ENCODE measurements at regions not wholly inside any gene's neighbourhood (a gene's known extent, or its start where the extent isn't known, plus 50 kb on each side); places are given as distances from the start of the nearest gene placed in this dataset.

DNA sequence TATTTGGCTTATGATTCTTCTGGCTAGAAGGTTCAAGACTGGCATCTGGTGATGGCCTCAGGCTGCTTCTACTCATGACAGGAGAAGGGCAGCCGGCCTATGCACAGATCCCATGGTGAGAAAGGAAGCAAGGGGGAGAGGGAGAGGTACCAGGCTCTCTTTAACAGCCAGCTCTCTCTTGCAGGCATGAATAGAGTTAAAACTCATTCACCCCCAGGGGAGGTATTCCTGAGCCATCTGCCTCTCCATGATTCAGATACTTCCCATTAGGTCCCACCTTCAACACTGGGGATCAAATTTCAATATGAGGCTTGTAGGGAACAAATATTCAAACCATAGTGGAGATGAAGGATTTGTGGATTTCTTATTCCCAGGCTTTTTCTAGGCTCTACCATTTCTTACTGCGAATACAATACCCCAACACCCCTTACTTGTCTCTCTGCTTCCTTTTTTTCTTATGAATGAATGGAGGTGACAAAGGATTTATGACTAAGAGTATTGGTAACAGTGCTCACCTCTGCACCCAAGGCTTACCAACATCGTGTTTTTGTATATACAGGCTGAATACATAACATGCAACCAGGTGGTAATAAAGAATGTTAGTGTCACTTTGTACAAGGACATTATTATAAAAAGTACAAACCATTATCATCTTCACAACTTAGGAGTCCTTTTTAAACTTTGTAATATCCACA lies 454.6 kb upstream of the TRIB2 start:
- TF ChIP-seq, protein P1, sequence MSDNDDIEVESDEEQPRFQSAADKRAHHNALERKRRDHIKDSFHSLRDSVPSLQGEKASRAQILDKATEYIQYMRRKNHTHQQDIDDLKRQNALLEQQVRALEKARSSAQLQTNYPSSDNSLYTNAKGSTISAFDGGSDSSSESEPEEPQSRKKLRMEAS (IDR thresholded peaks at IDR 0.05; ENCODE audit: low read depth, low read length) = no peak
- TF ChIP-seq, protein P2, sequence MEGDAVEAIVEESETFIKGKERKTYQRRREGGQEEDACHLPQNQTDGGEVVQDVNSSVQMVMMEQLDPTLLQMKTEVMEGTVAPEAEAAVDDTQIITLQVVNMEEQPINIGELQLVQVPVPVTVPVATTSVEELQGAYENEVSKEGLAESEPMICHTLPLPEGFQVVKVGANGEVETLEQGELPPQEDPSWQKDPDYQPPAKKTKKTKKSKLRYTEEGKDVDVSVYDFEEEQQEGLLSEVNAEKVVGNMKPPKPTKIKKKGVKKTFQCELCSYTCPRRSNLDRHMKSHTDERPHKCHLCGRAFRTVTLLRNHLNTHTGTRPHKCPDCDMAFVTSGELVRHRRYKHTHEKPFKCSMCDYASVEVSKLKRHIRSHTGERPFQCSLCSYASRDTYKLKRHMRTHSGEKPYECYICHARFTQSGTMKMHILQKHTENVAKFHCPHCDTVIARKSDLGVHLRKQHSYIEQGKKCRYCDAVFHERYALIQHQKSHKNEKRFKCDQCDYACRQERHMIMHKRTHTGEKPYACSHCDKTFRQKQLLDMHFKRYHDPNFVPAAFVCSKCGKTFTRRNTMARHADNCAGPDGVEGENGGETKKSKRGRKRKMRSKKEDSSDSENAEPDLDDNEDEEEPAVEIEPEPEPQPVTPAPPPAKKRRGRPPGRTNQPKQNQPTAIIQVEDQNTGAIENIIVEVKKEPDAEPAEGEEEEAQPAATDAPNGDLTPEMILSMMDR (IDR thresholded peaks at IDR 0.05; ENCODE audit: low read depth, low read length) = no peak
- no peak for TF ChIP-seq MYC (IDR thresholded peaks at IDR 0.05; ENCODE audit: low read depth, low read length)
- no peak for TF ChIP-seq POLR2A (IDR thresholded peaks at IDR 0.05; ENCODE audit: extremely low read depth, insufficient read length)
- no peak overlapping the region for H3K4me3 ChIP-seq (ENCODE audit: low read depth, low read length)
- DNase-seq (ENCODE audit: low read depth) = no peak

DNA sequence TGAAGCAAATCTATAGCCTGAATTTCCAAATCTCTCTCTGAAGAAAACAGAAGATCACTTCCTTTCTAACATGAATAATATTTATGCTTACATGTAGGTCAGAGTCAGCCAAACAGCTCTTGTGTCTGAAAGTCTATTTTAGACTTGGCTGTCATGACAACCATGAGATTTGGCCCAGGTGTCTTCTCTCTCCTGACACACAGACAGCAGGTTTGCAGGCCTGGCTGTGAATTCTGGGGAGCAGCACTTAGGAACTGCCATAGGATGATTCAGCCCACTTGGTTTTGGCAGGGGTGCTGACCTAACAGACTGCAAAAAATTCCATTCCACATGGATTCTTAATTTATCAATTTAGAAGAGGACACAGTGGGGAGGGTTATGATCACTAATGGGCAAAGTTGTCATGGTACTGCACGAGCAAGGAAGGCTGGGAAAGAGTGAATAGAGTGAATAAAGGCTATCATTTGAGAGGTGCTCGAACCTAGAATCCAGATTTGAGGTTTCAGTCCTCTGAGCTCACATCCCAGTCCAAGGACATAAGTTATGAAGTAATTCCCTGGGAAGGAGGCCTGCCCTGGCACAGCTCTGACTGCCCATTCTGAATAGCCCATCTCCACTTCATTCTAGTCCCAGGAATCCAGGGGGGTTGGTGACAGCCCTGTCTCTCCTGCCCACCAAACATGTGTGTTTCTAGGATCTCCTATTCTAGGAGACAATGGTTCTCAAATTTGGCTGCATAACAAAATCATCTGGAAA lies 453.9 kb upstream of the TRIB2 start:
- DNase-seq (ENCODE audit: low read depth) = no peak
- TF ChIP-seq POLR2A (IDR thresholded peaks at IDR 0.05; ENCODE audit: extremely low read depth, insufficient read length) (no peak), MYC (IDR thresholded peaks at IDR 0.05; ENCODE audit: low read depth, low read length) (no peak)
- TF ChIP-seq, protein P1 (IDR thresholded peaks at IDR 0.05; ENCODE audit: low read depth, low read length) = no peak
- TF ChIP-seq, protein P2 (IDR thresholded peaks at IDR 0.05; ENCODE audit: low read depth, low read length) = no peak
- no peak overlapping the region for H3K4me3 ChIP-seq (ENCODE audit: low read depth, low read length)

DNA sequence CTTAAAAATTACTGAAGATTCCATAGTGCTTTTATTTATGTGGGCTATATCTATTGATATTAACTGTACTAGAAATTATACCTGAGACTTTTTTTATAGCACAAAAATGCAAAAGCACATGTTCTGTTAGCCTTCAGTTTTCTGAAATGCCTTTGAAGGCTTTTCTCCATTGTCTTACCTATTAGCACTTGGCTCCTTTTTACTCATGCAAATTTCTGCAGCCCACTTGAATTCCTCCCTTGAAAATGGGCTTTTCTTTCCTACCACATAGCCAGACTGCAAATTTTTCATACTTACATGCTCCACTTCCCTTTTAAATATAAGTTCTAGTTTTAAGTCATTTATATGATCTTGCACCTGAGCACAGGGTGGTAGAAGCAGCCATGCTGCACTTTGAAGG lies 453.0 kb upstream of the TRIB2 start:
- DNase-seq (ENCODE audit: low read depth) = no peak
- TF ChIP-seq, protein P2 (IDR thresholded peaks at IDR 0.05; ENCODE audit: low read depth, low read length) = no peak
- TF ChIP-seq, protein P1 (IDR thresholded peaks at IDR 0.05; ENCODE audit: low read depth, low read length) = no peak
- TF ChIP-seq MYC (IDR thresholded peaks at IDR 0.05; ENCODE audit: low read depth, low read length) (no peak), POLR2A (IDR thresholded peaks at IDR 0.05; ENCODE audit: extremely low read depth, insufficient read length) (no peak)
- H3K4me3 ChIP-seq (ENCODE audit: low read depth, low read length) = no peak overlapping the region

DNA sequence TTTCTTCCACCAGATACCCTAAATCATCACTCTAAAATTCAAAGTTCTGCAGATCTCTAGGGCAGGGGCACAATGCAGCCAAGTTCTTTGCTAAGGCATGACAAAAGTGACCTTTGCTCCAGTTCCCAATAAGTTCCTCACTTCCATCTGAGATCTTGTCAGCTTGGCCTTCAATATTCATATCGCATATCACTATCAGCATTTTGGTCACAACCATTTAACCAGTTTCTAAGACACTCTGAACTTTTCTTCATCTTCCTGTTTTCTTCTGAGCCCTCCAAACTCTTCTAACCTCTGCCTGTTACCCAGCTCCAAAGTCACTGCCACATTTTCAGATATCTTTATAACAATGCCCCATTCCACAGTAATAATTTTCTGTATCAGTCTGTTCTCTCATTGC lies 452.6 kb upstream of the TRIB2 start:
- TF ChIP-seq MYC (IDR thresholded peaks at IDR 0.05; ENCODE audit: low read depth, low read length) (no peak), POLR2A (IDR thresholded peaks at IDR 0.05; ENCODE audit: extremely low read depth, insufficient read length) (no peak)
- TF ChIP-seq, protein P1 (IDR thresholded peaks at IDR 0.05; ENCODE audit: low read depth, low read length) = no peak
- TF ChIP-seq, protein P2 (IDR thresholded peaks at IDR 0.05; ENCODE audit: low read depth, low read length) = no peak
- no peak overlapping the region for H3K4me3 ChIP-seq (ENCODE audit: low read depth, low read length)
- no peak for DNase-seq (ENCODE audit: low read depth)

DNA sequence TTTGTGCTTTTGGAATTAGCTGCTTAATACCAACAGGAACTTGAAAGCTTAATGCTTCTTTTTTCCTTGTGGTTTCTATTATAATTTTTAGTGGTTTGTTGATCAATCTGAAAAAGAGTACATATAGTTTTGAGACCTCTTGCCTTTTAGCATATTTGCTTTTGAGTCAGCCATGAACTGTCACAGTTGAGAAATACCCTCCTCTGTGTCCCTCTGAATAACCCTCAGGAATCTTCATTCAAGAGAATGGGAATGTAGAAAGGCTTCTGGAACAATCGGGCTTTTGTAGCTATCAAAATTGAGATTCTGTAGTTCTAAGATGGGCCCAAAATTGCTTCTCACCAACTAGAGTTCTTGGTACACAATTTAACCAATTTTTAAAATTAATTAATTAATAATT lies 451.1 kb upstream of the TRIB2 start:
- TF ChIP-seq POLR2A (IDR thresholded peaks at IDR 0.05; ENCODE audit: extremely low read depth, insufficient read length) = no peak
- TF ChIP-seq, protein P1 (IDR thresholded peaks at IDR 0.05; ENCODE audit: low read depth, low read length) = no peak

DNA sequence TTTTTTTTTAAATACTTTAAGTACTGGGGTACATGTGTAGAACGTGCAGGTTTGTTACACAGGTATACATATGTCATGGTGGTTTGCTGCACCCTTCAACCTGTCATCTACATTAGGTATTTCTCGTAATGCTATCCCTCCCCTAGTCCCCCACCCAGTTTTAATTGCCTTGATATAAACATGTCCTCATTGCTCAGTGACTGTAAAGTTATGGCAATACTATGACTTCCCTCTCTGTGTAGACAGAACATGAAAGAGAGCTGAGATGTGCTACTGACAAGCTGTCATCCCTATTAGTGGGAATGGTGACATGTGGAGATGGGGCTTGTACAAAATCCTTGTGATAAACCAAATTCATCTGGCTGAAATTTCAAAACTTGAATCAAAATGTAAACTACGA lies 449.7 kb upstream of the TRIB2 start:
- no peak for DNase-seq (ENCODE audit: low read depth)
- H3K4me3 ChIP-seq (ENCODE audit: low read depth, low read length) = no peak overlapping the region
- TF ChIP-seq POLR2A (IDR thresholded peaks at IDR 0.05; ENCODE audit: extremely low read depth, insufficient read length) (no peak), MYC (IDR thresholded peaks at IDR 0.05; ENCODE audit: low read depth, low read length) (no peak)
- TF ChIP-seq, protein P2 (IDR thresholded peaks at IDR 0.05; ENCODE audit: low read depth, low read length) = no peak
- TF ChIP-seq, protein P1 (IDR thresholded peaks at IDR 0.05; ENCODE audit: low read depth, low read length) = no peak

More for the DNA sequence above, 451.1 kb upstream of the TRIB2 start:
- H3K4me3 ChIP-seq (ENCODE audit: low read depth, low read length) = no peak overlapping the region
- no peak for DNase-seq (ENCODE audit: low read depth)
